Stomach (tissue), 4 donors: ENCODE measurements at regions not wholly inside any gene's neighbourhood (a gene's known extent, or its start where the extent isn't known, plus 50 kb on each side); places are given as distances from the start of the nearest gene placed in this dataset.

Source experiments
- CTCF ChIP-seq, 7 experiments: fragments of 450-650 bp in 4 of 7; fragments of 200-600 bp in 3 of 7; sonication (generic) in 3 of 7; IDR thresholded peaks; one replicate each; pipeline ENCODE4 v1.5.1; 2016 to 2019; ENCODE audit warnings: antibody characterized with exemption in 7 of 7, control low read depth in 2 of 7, mild to moderate bottlenecking in 1 of 7
- POLR2A ChIP-seq, 4 donors: fragments of 450-650 bp; IDR thresholded peaks; one replicate each; pipeline ENCODE4 v1.6.1; 2016; ENCODE audit warnings: antibody characterized with exemption in 4 of 4, control low read depth in 2 of 4, mild to moderate bottlenecking in 1 of 4, moderate library complexity in 1 of 4

DNA sequence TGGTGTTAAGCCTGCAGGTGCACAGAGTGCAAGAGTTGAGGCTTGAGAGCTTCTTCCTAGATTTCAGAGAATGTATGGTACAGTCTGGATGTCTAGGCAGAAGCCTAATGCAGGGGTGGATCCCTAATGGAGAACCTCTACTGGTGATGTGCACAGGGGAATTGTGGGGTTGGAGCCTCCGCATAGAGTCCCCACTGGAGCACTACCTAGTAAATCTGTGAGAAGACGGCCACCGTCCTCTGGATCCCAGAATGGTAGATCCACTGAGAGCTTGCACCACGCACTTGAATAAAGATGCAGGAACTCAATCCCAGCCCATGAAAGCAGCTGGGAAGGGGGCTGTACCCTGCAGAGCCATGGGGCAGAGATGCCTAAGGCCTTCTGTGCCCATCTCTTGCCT is 699.4 kb upstream of the FAM174A start:
- TF ChIP-seq CTCF (IDR thresholded peaks at IDR 0.05) (no peak), POLR2A (IDR thresholded peaks at IDR 0.05) (no peak)
